GM12865 (cell line): ENCODE measurements at regions not wholly inside any gene's neighbourhood (a gene's known extent, or its start where the extent isn't known, plus 50 kb on each side); places are given as distances from the start of the nearest gene placed in this dataset.

ENCODE experiments used
- DNase-seq: peaks from one replicate; pipeline ENCODE4 v3.0.0; 2010; ENCODE audit warnings: low read depth
- H3K4me3 ChIP-seq: 2 replicates; pipeline ENCODE4 v1.5.1; 2011; ENCODE audit warnings: mild to moderate bottlenecking, low read depth, low read length, control low read depth
- TF ChIP-seq, protein P1 (sequence below): IDR thresholded peaks from 2 replicates; pipeline ENCODE4 v1.5.1; 2011; ENCODE audit warnings: low read length, control low read depth, low read depth, inconsistent platforms; ENCODE audit not compliant: insufficient read depth; ENCODE audit errors: missing control alignments

DNA sequence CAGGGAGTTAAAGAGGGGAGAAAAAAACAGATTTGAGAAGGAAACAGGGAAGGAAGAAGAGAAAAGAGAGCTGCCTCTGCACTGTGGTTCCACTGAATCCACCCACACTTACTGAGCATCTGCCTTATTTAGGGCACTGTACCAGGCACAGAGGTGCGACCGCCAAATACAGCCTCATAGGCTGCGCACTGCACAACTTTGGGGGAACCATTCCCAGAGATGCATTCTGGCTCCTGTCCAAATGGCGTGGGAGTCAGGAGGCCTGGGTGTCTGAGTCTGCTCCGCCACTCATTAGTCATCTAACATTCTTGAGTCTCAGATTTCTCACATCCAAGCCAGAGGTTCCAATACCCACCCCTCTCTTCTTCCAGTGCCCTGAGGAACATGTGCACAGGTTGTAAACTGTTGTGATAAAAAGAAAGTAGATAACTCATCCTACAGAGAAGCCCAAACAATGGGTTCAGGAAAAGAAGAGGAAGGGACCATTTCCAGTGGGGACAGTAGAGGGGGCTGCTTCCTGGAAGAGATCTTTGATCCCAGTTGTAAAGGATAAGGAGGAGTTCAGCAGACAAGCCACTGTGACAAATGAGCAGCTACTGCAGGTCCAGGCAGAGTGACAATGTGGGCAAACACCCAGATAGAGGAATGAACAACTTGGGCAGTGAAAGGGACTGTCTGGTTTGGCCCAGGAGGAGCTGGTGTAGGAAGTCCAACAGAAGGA, 254.6 kb downstream of the UACA start:
- no peak overlapping the region for H3K4me3 ChIP-seq
- TF ChIP-seq, protein P1, sequence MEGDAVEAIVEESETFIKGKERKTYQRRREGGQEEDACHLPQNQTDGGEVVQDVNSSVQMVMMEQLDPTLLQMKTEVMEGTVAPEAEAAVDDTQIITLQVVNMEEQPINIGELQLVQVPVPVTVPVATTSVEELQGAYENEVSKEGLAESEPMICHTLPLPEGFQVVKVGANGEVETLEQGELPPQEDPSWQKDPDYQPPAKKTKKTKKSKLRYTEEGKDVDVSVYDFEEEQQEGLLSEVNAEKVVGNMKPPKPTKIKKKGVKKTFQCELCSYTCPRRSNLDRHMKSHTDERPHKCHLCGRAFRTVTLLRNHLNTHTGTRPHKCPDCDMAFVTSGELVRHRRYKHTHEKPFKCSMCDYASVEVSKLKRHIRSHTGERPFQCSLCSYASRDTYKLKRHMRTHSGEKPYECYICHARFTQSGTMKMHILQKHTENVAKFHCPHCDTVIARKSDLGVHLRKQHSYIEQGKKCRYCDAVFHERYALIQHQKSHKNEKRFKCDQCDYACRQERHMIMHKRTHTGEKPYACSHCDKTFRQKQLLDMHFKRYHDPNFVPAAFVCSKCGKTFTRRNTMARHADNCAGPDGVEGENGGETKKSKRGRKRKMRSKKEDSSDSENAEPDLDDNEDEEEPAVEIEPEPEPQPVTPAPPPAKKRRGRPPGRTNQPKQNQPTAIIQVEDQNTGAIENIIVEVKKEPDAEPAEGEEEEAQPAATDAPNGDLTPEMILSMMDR, result no peak
- DNase-seq, result peak; percentile 40

DNA sequence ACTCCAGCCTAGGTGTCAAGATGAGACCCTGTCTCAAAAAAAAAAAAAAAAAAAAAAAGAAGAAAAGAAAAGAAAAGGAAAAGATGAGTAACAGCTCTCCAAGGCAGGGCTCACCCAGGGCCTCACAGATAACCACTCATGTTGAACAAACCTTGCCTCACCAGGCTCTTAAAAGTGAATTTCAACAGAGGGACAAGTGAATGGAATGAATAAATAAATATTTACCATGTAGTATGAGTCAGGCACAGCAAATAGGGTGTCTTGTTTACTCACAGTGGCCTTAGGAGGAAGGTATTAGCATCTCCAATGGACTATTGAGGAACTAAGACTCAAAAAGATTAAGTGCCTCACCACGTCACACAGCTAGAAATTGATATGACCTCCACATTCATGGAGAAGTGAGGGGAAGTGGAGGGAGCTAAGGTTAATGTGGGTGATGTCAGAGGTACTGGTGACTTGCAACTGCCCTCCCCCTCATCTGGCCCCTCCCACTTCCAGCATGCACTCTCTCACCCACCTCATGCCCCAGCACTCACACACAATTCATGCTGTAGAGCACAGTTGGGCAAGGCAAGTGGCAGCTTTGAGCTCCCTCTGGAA, 255.5 kb downstream of the UACA start:
- TF ChIP-seq, protein P1, result no peak
- peak; percentile 49 for DNase-seq
- no peak overlapping the region for H3K4me3 ChIP-seq

DNA sequence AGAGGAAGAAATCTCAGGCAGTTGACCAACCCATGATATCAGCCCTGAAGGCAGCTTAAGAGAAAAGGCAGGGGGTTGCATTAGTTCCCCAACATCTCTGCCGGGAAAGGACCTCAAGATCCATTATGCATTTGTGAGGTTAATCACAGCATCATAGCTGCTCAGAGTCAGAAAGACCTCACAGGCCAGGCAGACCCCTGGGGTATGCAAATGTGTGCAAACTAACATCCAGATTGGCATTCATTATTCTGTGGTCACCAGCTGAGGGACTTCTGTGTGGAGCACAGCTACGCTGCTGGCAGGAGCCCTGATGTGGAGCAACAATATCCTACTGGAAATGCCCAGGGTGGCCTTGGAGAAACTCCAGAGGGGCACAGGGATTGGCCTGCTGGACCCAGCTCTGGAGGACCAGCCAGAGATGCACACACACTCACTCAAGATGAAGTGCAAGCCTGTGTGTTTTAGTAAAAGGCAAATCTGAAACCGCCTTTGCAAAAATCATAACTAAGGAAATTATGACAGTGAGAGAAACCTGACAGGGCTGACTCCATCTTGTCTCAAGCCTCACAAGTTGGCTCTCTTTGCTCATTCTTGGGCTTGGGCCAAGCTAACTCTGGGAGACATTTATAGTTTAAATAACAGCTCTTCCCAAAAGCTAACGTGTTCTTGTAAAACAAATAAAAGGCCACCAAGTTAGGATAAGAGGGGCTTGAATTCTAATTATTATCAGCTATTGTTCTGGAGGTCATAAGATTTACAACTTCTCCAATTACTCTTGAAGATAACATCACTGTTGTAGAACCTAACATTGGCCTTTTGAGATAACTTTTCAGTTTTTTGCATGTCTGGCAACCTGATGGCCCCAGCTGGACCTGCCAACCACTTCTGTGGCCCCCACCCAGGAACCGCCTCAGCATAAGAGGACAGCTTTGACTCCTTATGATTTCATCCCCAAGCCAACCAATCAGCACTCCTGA, 257.1 kb downstream of the UACA start:
- no peak overlapping the region for H3K4me3 ChIP-seq
- TF ChIP-seq, protein P1, result no peak
- DNase-seq, result no peak

DNA sequence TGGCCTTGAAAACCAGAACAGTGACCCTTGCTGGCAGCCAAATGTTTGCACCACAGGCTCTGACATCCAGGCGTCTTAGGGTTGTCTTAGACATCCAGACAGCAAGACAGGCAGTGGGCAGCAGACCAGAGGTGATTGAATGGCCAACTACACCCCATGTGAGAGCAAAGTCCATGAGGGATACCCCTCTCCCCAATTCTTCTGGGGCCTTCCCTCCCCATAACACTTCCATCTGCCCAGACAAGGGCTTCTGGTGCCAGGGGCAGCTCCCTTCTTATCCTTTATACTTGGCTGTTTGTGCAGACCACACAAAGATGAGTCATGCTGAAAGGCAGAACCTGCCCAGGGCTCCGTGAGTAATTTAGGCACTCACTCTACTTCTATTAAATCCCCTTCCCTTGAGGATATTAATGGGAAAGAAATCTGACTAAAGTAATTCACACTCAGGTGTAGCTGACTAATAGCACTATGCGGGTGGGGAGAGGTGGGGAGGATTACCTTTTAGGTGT, 257.9 kb downstream of the UACA start:
- peak; percentile 66 for DNase-seq
- TF ChIP-seq, protein P1, result no peak
- H3K4me3 ChIP-seq, result no peak overlapping the region

- H3K4me3 ChIP-seq, result peak overlapping the region; percentile 42
- TF ChIP-seq, protein P1, result no peak
- no peak for DNase-seq
Measured at GRCh38 chr15:70504988-70505387, 258.4 kb downstream of the UACA start.

GRCh38 chr15:70504299-70504951, 258.9 kb downstream of the UACA start:
- H3K4me3 ChIP-seq, result peak overlapping the region; percentile 42
- TF ChIP-seq, protein P1, result no peak
- peak; percentile 91 for DNase-seq
